ENCODE measurements at regions not wholly inside any gene's neighbourhood (a gene's known extent, or its start where the extent isn't known, plus 50 kb on each side); places are given as distances from the start of the nearest gene placed in this dataset.

DNA sequence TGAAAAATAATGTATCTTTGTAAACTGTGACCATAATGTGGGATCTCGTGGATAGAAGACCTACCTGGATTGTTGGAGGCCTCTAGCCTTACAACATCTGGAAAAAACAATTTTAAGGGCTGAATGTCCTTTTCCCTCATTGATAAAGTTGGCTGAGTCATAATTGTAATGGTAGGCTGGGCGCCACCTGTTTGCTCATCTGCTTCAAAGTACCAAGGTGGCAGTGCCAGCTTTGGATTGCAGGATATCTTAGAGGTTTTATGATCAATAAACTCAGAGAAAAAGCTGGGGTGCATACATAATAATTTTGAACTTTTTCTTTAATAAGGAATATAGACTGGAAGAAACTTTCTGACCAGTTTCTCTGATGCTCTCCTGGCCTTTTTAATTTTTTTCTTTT lies 653.4 kb downstream of the MMUT start:
- no peak for DNase-seq

DNA sequence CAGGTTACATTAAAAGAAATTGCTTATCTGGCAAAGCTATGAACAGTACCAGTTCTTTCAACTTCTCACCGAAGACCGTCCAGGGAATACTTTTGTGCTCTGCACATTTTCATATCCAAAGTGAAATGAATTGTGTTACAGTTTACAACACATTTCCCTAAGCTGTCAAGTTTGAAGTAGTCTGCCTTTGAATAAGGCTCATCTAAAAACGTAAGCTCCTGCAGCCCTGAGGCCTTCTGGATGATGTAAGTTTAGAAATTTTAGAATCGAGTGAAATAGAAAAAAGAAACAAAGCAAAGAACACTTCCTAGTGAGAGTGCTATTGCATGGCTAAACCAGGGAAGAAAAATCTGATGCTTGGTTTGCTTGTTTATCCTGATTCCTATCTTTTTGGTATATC lies 653.8 kb downstream of the MMUT start:
- DNase-seq: no peak

DNA sequence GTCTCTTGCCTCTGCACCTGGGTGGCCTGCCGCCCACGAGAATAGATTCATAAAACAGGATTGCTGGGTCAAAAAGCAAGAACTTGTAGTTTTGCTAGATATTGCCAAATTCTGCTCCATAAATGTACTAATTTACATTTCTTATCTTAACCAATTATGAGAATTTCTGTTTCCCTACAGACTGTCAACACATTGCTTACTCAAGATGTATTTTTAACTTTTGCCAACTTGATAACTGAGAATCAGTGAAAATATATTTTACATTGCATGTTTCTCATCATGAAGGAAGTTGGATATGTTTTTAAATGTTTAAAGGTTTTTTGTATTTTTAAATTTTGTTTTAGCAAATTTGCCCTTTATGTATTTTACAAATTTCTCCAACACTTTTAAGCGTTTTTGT lies 664.8 kb downstream of the MMUT start:
- no peak for DNase-seq

DNA sequence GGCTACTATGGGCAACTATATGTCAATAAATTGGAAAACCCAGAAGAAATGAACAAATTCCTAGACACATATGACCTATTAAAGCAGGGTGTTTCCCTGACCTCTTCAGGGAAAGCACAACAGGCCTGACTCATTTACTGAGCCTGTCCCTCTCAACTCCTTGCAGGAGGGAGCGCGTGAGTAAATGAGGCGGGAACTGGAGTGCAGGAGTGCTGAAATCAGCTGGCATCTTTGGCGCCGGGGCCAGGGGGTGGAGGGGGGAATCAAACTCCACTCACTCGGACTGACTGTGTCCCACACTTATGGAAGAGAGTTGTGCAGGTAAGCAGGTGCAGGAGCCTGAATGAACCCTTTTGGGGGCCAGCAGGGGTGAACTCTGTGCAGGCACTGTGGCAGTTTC lies 671.2 kb upstream of the PTCHD4 start:
- no peak for DNase-seq

DNA sequence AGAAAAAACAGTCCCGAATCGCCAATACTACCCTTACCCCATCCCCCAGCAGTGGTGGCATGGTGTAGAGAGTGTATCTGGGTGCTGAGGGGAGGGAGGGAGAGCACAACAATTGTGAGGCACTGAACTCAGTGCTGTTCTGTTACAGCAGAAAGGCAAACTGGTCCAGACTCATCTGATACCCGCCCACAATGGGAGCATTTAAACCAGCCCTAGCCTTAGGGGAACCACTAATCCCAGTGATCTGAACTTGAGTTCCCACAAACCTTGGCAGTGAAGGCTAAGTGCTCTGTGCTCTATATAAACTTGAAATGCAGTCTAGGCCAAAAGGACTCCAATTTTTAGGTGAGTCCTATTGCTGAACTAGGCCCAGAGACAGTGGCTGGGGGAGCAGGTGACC lies 666.4 kb upstream of the PTCHD4 start:
- no peak for DNase-seq

DNA sequence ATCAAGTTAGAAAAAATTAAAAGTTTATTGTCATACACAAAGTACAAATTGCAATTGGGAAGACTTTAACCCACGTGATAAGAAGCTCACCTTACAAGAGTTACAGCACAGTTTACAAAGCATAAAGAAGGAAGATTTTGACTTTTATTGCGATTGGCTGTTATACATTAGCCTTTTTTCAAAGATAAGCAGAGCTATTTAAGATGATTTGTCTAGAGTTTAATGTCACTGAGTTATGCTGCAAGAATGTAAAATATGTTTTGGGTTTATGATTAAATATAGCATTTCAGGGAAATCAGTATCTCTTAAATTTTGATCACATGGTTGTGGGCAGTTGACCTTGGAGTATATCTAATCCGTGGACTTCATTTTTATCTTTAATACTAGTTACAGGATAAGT lies 664.2 kb upstream of the PTCHD4 start:
- DNase-seq: no peak

DNA sequence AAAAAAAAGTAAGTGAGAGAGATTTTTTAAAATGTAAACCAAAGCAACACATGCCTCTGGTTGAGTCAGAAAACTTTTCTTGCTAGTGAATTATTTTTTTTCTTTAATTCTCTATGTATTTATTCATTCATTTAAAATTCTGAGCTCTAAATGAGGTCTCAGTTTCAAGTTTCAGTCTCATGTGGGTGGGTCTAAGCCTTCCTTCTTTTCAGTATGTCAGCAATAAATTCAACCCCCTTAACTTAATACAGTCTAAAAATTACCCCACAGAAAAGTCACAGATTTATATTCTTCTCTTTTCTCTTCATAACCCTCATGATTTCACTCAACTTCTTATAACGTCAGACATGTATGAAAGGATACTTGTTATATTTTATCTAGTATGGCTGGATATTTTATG lies 663.3 kb upstream of the PTCHD4 start:
- no peak for DNase-seq

DNA sequence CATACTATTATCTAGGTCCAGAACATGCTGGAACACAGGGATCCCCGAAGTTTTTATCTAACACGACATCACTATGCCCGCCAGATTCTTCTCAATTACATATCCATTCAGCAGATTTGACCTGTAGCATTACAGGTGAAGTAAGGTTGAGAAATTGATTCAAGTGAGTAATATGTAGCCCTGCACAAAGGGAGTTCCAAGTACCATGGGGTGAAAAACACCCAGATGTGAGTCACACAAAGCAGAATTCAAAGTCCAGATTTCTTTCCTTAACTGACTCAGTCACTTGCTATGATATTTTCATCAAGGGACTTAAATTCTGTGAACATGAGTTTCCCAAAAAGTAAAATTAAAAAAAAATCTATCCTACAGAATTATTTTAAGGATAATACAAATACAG lies 655.4 kb upstream of the PTCHD4 start:
- DNase-seq: no peak

DNA sequence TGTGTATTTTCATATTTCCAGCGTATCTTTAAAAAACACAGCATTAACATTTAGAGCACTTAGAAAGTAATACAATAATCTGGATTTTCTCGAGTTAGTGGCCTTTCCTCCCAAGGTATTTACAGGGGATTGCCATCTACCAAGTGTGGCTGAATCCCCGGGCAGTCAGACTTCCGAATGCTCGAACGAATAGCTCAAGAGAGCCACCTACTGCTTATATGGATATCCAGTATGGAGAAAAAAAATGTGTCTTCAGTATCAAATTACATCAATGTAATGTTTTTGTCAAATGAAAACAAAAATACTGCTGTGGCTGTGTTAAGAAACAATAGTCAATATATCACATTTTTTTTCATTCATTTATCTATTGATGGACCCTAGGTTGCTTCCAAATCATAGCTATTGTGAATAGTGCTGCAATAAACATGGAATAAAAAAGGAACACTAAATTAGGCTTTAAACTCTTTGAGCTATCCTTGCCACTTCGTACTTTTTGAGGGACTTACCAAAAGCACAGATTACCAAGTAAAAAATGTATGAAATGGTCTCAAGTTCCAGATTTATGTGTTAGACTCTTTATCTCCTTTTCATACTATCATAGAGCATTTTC lies 654.5 kb upstream of the PTCHD4 start:
- peak; percentile 25 for DNase-seq

DNA sequence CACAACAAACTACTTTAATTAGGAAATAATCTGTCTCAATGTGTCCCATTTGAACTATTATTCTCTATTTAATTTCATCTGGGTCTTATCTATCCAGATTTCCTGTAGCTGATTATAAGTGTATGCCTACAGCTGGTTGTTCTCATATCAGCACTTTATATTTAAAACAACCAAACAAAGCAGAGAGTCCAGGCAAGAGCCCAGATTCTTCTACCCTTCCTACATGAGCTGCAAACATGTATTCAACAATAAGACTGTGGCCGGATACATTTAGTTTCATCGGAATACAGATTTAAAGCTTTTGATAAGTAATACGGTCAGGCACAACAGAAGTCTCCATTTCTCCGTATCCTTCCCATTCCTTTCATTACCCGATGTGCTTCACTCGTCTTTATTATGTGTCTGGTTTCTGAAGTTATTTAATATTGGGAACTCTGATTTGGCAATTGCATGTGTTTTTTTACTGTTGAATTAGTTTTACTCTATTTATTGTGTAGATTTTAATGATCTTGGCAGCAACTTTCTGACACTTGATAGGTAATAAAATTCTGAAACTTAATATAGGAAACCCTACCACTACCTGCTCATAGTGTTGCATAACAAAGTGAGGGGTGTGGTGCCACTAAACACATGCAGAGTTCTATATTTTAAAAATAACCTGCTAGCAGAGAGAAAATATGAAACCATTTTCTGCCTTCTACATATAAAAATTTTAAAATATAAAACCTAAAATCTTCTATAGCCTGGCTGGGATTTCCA lies 653.5 kb upstream of the PTCHD4 start:
- no peak for DNase-seq

DNA sequence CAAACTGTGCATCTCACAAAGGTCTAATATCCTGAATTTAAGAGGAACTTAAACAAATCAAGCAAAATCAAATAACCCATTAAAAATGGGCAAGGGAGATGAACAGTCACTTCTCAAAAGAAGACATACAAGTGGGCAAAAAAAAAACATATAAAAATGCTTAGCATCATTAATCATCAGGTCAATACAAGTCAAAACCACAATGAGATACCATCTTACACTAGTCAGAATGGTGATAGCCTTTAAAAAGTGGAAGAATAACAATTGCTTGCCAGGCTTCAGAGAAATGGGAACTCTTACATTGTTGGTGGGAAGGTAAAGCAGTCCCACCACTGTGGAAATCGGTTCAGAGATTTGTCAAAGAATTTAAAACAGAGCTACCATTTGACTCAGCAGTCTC lies 646.7 kb upstream of the PTCHD4 start:
- DNase-seq: no peak

DNA sequence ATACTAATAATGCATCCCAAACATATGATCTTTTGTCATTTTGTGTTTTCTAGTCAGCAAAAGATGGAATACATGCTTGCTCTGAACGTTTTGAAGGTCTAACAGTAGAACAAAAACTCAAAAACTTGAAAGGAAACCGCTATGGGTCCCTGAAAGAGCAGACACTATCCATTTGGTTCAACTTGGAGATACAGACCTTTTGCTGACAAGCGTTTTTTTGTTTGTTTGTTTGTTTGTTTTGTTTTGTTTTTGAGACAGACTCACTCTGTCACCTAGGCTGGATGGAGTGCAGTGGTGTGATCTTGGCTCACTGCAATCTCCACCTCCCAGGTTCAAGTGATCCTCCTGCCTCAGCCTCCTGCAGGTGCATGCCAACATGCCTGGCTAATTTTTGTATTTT lies 644.3 kb upstream of the PTCHD4 start:
- no peak for DNase-seq

DNA sequence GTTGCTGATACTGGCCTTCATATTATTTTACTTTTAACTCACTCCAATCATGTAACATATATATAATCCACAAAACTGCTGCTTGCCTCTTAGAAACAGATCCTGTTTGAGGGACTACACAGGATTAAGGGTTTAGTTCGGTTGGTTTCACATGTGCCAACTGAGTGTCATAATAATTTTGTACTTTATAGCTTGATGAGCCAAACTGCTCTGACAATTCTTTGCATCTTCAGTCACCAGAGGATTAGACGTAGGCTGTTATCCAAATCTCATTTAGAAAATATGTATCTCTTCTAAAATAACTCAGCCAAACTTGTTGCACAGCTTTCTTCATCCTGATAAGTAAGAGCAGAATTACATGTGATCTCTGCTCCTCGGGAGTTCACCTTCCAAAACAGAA lies 643.6 kb upstream of the PTCHD4 start:
- no peak for DNase-seq

DNA sequence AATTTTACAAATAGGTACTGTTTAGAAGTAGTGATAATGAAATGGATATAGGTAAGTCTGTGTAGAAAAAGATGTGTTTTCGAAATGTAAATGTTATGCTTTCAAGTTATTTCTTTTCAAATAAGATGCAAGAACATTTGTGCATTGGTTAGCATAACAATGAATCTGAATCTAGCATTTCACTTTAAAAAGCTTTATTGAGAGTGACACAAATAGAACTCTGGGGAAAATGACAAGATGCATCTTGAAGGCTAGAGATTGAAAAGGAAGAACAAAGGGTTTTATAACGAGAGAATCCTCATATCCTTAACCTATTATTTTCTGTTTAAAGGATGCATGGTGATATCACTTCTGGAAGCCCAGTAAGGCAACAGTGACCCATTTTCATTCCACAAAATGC lies 639.9 kb upstream of the PTCHD4 start:
- DNase-seq: no peak

DNA sequence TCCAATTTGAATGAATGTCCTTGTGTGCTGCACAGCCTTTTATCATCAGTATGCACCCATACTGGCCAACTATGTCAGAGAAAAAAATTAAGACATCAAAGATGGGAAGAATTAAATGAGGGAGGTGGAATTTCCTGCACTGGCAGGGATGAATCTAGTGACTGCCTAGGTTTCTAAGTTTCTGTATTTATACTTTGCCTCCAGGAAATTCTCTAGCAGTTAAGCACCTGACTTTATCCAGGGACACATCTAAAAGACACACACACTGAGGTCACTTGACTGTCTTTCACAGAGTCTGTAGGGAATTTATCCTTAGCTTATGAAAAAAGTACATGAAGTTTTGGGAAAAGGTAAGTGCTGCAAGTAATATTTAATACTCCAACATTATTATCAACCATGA lies 636.5 kb upstream of the PTCHD4 start:
- no peak for DNase-seq

DNA sequence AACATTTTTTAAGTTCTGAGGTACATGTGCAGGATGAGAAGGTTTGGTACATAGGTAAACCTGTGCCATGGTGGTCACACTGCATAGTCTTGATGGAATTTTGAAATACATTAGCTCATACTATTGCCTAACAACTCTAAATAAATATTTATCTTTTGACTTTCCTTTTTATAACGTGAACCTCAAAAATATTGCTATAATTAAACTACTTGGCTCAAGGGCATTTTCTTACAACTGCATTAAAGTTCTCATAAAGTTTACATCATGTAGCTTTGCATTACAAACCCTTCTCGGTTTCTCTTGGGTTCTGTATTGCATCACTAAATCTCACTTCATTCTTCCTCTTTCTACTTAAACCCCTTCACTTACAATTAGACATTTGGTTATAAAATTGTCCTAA lies 636.0 kb upstream of the PTCHD4 start:
- no peak for DNase-seq

DNA sequence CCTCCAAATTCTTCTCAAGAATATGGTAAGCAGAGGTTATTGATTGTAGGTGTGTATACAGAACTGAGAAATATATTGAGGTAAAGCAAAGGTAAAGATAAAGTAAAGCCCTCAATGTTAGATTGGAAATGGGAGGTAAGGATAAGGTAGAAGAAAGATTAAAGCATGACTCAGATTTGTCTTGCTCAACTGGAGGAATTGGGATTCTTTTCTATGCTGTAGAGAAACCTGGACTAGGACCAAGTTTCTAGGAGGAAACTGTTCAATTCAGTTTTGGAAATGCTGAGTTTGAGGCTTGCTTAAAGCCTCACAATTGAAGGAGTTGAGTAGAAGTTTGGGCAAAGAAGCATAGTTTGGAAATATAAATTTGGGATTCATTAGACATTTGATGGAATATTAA lies 634.0 kb upstream of the PTCHD4 start:
- DNase-seq: no peak

DNA sequence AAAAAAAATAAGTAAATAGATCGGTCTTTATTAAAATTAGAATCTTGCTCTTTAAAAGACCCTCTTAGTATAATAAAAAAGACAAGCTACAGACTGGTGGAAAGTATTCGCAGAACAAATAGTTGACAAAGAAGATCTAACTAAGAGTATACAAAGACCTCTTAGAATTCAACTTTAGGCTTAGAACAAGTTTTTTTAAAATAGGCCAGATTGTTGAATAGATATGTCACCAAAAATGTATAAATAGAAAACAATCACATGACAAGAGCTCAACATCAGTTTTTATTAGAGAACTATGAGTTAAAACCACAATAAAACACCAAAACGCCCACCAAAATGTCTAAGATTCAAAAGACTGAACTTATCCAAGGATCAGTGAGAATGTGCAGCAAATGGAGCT lies 632.7 kb upstream of the PTCHD4 start:
- DNase-seq: no peak

DNA sequence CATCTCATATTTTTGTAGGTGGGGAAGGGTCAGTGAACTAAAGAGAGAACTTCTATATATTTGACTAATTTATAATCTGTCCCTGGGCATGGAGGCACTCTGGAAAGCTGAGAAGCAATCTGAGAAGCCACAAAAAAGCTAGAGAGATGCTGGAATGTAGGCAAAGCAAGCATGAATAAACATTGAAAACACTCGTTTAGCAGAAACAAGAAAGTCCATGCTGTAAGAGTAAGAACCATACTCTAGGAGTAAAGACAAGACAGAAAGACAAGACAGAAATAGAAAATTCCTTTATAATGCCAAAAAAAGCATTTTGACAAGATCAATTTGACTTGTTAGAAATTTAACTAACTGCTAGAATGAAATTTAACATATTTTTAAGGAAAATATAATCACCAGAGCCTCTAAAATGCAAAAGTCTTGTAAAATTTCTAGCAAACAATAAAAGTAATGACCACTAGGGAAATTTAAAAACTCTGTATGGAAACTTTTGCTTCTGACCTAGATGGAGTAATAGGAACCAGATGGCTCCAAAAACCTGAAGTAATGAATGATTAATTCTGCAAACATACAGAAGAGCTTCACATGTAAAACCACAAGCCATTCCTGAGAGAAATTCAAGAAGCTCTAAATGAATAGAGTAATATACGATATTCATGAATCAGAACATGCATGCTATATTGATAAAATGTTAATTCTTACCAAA lies 625.7 kb upstream of the PTCHD4 start:
- no peak for DNase-seq

DNA sequence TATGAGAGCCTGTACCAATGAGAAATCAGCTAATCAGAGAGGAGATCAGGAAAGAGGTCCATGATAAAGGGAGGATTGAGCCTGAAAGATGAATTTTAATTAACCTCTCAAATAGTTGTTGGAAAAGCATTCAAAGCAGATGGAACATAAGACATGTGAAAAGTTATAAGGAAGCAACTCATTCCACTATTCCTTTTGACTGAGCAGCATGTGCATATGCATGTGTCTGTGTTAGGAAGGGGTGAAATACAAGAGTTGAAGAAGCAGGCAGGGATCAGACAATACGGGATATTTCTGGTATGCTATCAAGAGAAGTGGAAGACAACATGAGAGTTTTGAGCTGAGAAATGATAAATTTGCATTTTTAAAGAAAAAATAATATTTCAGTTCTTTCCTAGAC lies 624.8 kb upstream of the PTCHD4 start:
- no peak for DNase-seq

DNA sequence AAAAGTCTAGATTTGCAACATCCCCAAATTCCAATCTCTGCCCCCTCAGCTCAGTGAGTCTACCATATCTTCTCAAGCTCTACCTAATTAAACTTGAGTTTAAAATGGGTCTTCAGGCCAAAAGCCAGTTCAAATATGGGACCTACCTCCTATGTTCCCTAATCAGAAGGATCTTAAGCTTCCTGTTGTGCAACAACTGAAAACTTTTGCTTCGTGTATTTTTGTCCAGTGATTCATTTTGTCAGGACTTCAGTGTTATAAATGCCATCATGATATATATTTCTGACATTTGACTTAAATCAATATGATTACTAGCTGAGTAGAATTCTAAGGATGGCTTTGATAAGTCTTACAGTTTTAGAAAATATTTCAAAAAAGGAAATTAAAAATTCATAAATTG lies 622.6 kb upstream of the PTCHD4 start:
- DNase-seq: no peak

DNA sequence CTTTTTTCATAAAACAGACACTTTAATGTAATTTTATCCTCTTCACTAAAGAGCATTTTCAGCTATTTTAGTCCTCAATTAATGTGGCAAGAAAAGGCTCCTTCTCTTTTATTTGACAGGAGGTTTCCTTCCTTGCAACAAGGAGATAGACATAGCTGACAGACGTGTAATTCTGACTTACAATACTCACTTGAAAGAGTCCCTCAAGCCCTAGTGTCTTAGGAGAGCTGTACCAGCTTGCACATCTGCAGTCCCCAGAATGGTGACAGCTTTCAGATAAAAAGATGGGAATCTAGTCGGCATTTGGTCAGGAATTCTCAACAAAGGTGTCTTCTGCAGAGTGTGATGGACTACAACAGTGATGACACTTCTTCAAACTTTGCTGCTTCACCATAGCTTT lies 603.7 kb upstream of the PTCHD4 start:
- DNase-seq: no peak

DNA sequence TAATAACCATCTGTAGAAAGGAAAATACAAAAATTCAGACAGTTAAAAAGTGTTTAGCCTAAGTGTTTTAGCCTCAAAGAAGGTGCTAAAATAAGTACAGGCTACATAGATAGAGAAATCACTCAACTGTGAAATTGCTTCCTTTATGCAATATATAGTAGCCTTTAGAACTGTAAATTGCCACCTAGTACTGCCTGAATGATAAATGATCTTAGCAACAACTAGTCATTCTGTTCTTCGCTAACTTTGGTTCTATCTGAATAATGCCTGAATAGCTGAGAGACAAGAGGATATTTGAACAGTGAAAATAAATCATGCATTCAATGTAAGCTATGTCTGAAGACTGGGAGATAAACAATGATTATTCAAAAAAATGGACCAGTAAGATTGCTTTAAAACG lies 603.3 kb upstream of the PTCHD4 start:
- DNase-seq: peak; percentile 69

DNA sequence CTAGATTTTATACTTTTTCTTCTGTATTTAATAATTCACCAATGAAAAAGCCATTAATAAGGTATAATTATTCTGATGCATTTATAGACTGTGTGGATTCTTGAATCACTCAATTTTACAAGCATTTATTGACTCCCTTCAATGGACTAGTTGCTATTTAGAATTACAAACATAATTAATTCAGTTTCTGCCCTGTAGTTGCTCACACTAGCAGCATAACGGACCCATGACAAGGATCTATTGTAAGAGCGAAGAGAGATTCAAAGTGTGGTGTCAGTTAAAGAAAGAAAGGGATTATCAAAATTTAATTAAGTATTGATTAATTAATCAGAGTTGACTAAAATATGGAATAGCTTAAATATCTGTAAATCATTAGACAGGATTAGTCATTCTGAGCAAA lies 602.6 kb upstream of the PTCHD4 start:
- no peak for DNase-seq

DNA sequence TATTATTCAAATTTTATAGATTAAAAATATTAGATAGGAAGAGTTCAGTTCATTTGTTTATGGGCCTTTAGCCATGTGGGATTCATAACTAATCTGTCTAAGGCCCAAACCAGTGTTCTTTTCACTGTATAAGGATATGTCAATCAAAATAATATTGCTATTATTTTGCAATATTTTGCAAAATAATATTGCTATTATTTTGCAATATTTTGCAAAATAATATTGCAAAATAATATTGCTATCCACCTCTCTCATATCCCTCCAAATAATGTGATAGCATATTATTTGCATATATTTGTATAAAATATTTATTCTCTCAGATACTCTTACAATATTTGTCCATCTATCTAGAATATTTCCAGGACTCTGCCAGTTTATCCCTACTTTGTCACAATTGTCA lies 595.3 kb upstream of the PTCHD4 start:
- no peak for DNase-seq

Measured in DMS153 (cell line).